ENCODE measurements at regions not wholly inside any gene's neighbourhood (a gene's known extent, or its start where the extent isn't known, plus 50 kb on each side); places are given as distances from the start of the nearest gene placed in this dataset.

GRCh38 chr21:41584603-41585176 is 76.7 kb upstream of the TMPRSS2 start:
- TF ChIP-seq, protein P1, sequence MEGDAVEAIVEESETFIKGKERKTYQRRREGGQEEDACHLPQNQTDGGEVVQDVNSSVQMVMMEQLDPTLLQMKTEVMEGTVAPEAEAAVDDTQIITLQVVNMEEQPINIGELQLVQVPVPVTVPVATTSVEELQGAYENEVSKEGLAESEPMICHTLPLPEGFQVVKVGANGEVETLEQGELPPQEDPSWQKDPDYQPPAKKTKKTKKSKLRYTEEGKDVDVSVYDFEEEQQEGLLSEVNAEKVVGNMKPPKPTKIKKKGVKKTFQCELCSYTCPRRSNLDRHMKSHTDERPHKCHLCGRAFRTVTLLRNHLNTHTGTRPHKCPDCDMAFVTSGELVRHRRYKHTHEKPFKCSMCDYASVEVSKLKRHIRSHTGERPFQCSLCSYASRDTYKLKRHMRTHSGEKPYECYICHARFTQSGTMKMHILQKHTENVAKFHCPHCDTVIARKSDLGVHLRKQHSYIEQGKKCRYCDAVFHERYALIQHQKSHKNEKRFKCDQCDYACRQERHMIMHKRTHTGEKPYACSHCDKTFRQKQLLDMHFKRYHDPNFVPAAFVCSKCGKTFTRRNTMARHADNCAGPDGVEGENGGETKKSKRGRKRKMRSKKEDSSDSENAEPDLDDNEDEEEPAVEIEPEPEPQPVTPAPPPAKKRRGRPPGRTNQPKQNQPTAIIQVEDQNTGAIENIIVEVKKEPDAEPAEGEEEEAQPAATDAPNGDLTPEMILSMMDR (conservative IDR thresholded peaks at IDR 0.05; ENCODE audit: low read depth, low read length) = no peak

DNA sequence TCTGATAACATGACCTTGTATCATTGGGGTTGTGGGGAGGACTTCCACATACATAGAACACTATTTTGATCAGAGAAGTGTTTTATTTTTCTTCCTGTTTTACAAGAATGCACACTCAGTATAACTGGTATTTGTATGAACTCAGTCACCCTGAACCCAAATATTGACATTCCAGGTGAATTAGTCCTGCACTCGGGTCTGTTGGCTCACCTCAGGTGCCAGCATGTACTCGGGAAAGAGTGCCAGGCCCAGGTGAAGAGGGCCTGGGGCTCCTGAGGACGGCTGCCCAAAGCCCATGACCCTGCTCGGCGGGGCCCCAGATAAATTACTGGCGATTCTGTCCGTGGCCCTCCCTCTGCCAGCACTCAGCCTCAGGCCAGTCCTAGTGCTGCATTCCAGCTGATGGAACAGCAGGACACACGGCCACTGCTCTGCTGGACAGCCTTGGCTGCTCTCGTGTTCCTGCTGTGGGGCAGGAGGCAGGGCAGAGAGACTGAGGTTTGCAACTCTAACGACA is 75.4 kb upstream of the TMPRSS2 start:
- TF ChIP-seq, protein P1 (conservative IDR thresholded peaks at IDR 0.05; ENCODE audit: low read depth, low read length) = no peak
- H3K4me3 ChIP-seq (ENCODE audit: low read depth, low read length) = no peak overlapping the region
- DNase-seq (ENCODE audit: low read depth) = no peak

More at GRCh38 chr21:41584603-41585176, 76.7 kb upstream of the TMPRSS2 start:
- H3K4me3 ChIP-seq (ENCODE audit: low read depth, low read length) = no peak overlapping the region
- no peak for DNase-seq (ENCODE audit: low read depth)

- no peak overlapping the region for H3K4me3 ChIP-seq (ENCODE audit: low read depth, low read length)
- DNase-seq (ENCODE audit: low read depth) = no peak
- TF ChIP-seq, protein P1 (conservative IDR thresholded peaks at IDR 0.05; ENCODE audit: low read depth, low read length) = no peak
Measured at GRCh38 chr21:41582866-41583265, 74.9 kb upstream of the TMPRSS2 start.

GRCh38 chr21:41582298-41582840 is 74.4 kb upstream of the TMPRSS2 start:
- H3K4me3 ChIP-seq (ENCODE audit: low read depth, low read length) = no peak overlapping the region
- no peak for DNase-seq (ENCODE audit: low read depth)
- TF ChIP-seq, protein P1 (conservative IDR thresholded peaks at IDR 0.05; ENCODE audit: low read depth, low read length) = no peak

GRCh38 chr21:41581592-41582228 is 73.8 kb upstream of the TMPRSS2 start:
- DNase-seq (ENCODE audit: low read depth) = no peak
- H3K4me3 ChIP-seq (ENCODE audit: low read depth, low read length) = no peak overlapping the region
- TF ChIP-seq, protein P1 (conservative IDR thresholded peaks at IDR 0.05; ENCODE audit: low read depth, low read length) = no peak

DNA sequence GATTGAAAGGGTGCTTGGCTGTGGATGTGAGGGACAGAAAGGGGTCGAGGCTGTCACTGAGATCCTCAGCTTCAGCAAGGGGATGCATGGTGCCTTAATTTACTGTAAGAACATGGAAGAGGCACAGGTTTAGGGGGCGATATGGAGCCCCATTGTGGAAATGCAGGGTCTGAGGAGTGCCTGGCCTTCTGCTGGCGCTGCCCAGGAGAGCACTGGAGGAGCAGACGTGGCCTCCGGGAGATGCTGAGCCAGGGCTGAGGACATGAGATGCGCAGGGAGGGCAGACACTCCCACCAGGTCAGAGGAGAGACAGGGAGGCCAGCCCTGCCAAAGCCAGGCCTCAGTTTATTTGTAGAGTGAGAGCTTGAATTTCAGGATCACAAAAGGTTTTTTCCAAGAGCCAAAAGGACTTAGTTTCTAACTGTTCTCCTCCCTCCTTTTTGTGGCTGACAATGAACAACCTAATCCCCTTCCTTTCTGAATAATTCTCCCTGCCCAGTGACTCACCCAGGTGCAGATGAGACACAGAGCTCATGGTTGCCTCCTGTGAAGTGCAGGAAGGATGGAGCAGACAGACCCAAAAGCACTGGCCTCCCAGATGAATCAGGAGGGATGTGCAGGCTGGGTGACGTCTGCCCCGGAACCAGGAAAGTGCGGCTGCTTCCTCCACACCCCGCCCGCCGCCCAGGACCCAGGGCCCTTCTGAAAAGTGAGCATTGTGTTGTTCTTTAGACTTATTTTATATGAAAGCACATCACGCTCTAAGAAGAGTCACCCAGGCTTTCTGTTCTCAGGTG is 73.0 kb upstream of the TMPRSS2 start:
- no peak overlapping the region for H3K4me3 ChIP-seq (ENCODE audit: low read depth, low read length)
- no peak for DNase-seq (ENCODE audit: low read depth)
- TF ChIP-seq, protein P1 (conservative IDR thresholded peaks at IDR 0.05; ENCODE audit: low read depth, low read length) = no peak
